ENCODE measurements at regions not wholly inside any gene's neighbourhood (a gene's known extent, or its start where the extent isn't known, plus 50 kb on each side); places are given as distances from the start of the nearest gene placed in this dataset.
"Not testable (repeated sequence)": the region's sequence is repeated elsewhere in the genome, so short reads cannot be mapped to it uniquely, and the experiment has no call there.

DNA sequence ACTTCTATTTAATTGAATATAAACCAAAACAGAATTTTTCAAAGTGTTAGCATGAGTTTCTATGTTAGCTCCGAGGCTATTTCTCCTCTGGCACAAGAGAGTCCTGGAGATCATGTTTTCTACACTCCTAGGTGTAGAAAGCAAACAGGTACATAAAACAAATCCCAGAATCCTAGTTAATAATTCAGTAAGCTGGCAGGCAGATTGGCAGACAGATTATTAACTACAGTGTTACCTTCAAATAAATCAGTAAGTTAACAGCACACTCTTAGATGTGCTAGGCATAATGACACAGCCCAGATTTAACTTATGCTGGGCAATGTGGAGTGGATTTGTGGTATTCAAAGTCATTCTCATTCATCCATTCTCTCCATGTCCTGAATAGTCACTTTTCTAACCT, 282.8 kb upstream of the RPS23 start:
- Mint-ChIP-seq H3K36me3 (ENCODE audit: insufficient read depth) (no peaks in the 10 kb centered on the region), H3K9me3 (peaks cover 10% of the 10 kb centered on the region), H3K4me1 (no peaks in the 10 kb centered on the region), H3K4me3 (no peak overlapping the region), H3K27ac (ENCODE audit: low read depth) (no peak overlapping the region), H3K27me3 (no peaks in the 10 kb centered on the region)
- ATAC-seq (replicated peaks; ENCODE audit: extremely low read depth, poor library complexity, severe bottlenecking) (no peak), DNase-seq (ENCODE audit: low spot score in 2 of 2) (no peak)

DNA sequence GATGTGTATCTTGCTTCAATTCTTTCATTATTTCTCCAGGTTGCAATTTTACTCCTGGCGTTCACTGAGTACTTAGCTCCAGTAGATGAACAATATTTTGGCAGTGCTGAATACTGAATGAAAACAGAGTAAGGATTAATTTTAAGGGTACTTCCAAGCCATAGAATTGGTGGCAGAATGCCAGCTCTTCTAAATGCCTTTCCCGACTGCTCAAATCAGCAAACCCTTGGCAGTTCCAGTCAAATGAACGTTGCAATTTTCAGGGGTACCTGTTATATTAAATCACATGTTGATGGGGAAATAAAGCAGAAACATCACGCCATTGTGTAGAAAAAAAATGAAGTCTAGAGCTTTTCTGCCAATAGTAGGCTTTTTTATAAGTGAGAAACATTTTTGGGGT, 282.4 kb upstream of the RPS23 start:
- H3K36me3 Mint-ChIP-seq (ENCODE audit: insufficient read depth), result no peaks in the 10 kb centered on the region
- H3K4me1 Mint-ChIP-seq, result no peaks in the 10 kb centered on the region
- ATAC-seq (replicated peaks; ENCODE audit: extremely low read depth, poor library complexity, severe bottlenecking) (no peak), DNase-seq (ENCODE audit: low spot score in 2 of 2) (no peak)
- H3K27me3 Mint-ChIP-seq, result no peaks in the 10 kb centered on the region
- peaks cover 8% of the 10 kb centered on the region for H3K9me3 Mint-ChIP-seq
- no peak overlapping the region for H3K4me3 Mint-ChIP-seq
- no peak overlapping the region for H3K27ac Mint-ChIP-seq (ENCODE audit: low read depth)

DNA sequence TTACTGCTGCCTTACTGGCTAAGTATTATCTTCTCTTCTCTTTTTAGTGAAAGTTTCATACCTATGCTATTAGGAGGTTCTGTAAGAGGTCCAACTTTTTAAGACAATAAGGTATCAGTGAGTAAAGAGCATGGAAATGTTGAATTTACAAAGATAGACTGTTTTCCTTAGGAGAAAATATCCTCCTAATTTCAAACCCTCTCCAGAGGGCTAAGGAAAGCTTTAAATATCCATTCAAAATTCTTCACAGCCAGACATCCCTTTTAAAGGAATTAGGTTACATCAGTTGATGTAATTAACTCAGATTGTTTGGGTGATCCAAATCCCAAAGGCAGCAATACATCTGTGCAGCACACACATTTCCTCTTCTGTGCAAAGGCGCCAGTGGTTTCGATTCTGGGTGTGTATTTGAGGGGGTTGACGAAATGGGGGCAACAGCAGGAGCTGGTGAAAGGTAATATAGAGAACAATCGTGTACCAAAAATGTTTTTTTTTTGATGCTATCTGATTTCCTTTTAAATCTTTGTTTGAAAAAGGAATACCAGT, 273.8 kb upstream of the RPS23 start:
- no peaks in the 10 kb centered on the region for H3K36me3 Mint-ChIP-seq (ENCODE audit: insufficient read depth)

DNA sequence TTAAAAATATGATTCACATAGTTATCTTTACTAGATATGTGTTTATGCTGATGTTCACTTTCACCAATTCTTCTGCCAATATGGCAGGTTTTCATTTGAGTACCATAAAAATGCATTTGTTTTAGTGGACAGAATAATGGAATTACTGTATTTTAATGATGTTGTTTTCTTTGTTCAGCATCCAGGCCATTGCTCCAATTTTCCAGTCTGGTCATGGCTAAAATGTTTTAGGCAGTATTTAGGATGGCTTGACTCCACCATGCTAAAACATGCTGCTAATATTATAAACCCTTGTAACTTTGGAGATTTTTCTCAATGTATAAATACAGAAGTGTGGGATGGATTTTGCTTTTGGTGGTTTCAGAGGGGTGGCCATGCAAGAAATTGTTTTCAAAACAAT, 273.0 kb upstream of the RPS23 start:
- ATAC-seq (replicated peaks; ENCODE audit: extremely low read depth, poor library complexity, severe bottlenecking) (no peak), DNase-seq (ENCODE audit: low spot score in 2 of 2) (no peak)
- Mint-ChIP-seq H3K9me3 (peaks cover 2% of the 10 kb centered on the region), H3K27me3 (no peaks in the 10 kb centered on the region), H3K36me3 (ENCODE audit: insufficient read depth) (no peaks in the 10 kb centered on the region), H3K4me3 (no peak overlapping the region), H3K27ac (ENCODE audit: low read depth) (no peak overlapping the region), H3K4me1 (no peaks in the 10 kb centered on the region)

More for the DNA sequence above, 273.8 kb upstream of the RPS23 start:
- Mint-ChIP-seq H3K27ac (ENCODE audit: low read depth) (no peak overlapping the region), H3K4me3 (no peak overlapping the region), H3K9me3 (no peaks in the 10 kb centered on the region), H3K4me1 (no peaks in the 10 kb centered on the region), H3K27me3 (no peaks in the 10 kb centered on the region)
- DNase-seq (ENCODE audit: low spot score in 2 of 2) (no peak), ATAC-seq (replicated peaks; ENCODE audit: extremely low read depth, poor library complexity, severe bottlenecking) (no peak)

DNA sequence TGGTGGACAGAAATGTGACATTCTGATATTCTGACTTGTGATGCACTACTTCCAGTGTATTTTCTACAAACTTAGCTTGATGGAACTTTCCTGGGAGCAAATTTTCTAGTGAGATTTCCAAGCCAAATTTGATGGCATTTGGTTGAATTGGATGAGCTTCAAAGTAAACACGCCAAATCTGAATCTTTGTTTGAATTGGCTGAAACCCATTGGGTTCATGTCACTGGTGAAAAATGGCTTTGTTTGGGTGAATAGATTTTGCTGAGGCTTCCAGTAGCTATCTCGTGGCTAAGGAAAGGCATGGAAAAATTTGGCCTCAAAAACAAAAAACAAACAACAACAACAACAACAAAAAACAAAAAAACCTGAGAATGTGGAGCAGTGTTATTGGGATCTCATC, 271.1 kb upstream of the RPS23 start:
- Mint-ChIP-seq H3K4me3 (no peak overlapping the region), H3K36me3 (ENCODE audit: insufficient read depth) (no peaks in the 10 kb centered on the region), H3K27me3 (no peaks in the 10 kb centered on the region), H3K9me3 (peaks cover 5% of the 10 kb centered on the region), H3K4me1 (no peaks in the 10 kb centered on the region), H3K27ac (ENCODE audit: low read depth) (no peak overlapping the region)
- ATAC-seq (replicated peaks; ENCODE audit: extremely low read depth, poor library complexity, severe bottlenecking) (no peak), DNase-seq (ENCODE audit: low spot score in 2 of 2) (no peak)

DNA sequence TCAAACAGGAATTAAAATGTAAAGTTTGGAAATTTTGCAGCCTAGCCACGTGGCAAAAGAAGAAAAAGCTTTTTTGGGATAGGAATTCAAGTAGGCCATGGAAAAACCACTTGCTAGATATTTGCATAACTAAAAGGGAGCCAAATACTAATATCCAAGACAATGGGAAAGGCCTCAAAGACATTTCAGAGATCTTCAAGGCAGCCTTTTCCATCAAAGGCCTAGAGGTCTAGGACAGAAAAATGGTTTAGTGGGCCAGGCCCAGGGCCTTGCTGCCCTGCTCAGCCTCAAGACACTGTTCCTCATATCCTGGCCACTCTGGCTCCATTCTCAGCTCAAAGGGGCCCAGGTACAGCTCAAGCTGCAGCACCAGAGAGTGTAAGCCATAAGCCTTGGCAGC, 265.9 kb upstream of the RPS23 start:
- no peaks in the 10 kb centered on the region for H3K27me3 Mint-ChIP-seq
- no peaks in the 10 kb centered on the region for H3K4me1 Mint-ChIP-seq
- peaks cover 11% of the 10 kb centered on the region for H3K9me3 Mint-ChIP-seq
- no peak overlapping the region for H3K27ac Mint-ChIP-seq (ENCODE audit: low read depth)
- ATAC-seq (replicated peaks; ENCODE audit: extremely low read depth, poor library complexity, severe bottlenecking) (no peak), DNase-seq (ENCODE audit: low spot score in 2 of 2) (no peak)
- no peak overlapping the region for H3K4me3 Mint-ChIP-seq
- H3K36me3 Mint-ChIP-seq (ENCODE audit: insufficient read depth), result no peaks in the 10 kb centered on the region

DNA sequence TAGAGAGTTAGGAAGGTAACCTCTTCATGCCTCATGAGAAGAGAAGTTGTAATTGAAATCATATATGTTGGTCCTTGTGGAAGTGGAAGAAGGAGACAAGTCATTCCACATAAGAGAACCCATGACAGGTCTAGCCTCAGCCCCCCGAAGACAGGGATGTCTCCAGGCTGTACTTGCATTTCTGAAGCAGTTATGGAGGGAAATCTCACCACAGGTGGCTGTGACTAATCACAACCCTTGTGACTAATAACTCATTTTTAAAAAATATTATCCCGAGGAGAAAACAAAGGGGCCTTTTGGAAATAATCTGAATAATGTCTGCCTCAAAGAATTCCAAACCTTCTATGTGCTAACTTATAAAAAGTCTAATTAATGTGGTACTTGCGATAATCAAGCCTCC, 262.1 kb upstream of the RPS23 start:
- Mint-ChIP-seq H3K36me3 (ENCODE audit: insufficient read depth) (no peaks in the 10 kb centered on the region), H3K4me3 (no peak overlapping the region), H3K9me3 (peaks cover 6% of the 10 kb centered on the region), H3K4me1 (no peaks in the 10 kb centered on the region), H3K27ac (ENCODE audit: low read depth) (no peak overlapping the region), H3K27me3 (no peaks in the 10 kb centered on the region)
- DNase-seq (ENCODE audit: low spot score in 2 of 2), result no peak
- no peak for ATAC-seq (replicated peaks; ENCODE audit: extremely low read depth, poor library complexity, severe bottlenecking)

DNA sequence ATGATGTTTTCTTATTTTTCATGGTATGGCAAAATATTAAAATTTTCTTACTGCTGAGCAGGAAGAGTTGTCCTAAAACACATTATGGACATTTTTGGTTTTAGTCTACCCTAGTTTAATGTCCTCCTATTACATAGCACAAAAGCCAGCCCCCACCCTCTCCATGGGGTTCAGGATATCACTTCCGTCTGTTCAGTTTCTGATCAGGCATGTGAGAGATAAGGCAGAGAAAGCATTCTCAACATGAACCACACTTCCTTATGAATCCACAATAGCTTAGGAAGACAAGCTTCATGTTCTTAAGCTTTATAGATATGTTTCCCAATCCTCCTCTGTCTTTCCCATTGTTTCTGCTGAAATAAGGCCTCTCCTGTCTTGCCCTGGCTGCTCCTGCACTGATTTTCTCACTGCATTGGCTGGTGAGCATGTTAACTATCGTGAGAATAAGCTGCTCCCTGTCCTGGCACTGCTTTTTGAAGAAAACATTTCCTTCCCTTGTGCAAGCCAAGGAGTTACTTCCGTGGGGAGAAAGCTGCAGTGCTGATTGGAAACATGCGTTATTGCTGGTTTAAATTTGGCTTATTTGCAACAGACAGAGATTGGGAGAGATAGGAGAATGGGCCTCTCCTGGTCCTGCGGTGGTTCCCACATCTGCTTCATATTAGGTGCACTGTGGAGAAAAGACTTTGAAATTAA, 260.3 kb upstream of the RPS23 start:
- no peak overlapping the region for H3K27ac Mint-ChIP-seq (ENCODE audit: low read depth)
- no peak overlapping the region for H3K4me3 Mint-ChIP-seq
- H3K9me3 Mint-ChIP-seq, result peaks cover 4% of the 10 kb centered on the region
- no peaks in the 10 kb centered on the region for H3K4me1 Mint-ChIP-seq
- ATAC-seq (replicated peaks; ENCODE audit: extremely low read depth, poor library complexity, severe bottlenecking), result no peak
- no peaks in the 10 kb centered on the region for H3K36me3 Mint-ChIP-seq (ENCODE audit: insufficient read depth)
- no peak for DNase-seq (ENCODE audit: low spot score in 2 of 2)
- no peaks in the 10 kb centered on the region for H3K27me3 Mint-ChIP-seq

DNA sequence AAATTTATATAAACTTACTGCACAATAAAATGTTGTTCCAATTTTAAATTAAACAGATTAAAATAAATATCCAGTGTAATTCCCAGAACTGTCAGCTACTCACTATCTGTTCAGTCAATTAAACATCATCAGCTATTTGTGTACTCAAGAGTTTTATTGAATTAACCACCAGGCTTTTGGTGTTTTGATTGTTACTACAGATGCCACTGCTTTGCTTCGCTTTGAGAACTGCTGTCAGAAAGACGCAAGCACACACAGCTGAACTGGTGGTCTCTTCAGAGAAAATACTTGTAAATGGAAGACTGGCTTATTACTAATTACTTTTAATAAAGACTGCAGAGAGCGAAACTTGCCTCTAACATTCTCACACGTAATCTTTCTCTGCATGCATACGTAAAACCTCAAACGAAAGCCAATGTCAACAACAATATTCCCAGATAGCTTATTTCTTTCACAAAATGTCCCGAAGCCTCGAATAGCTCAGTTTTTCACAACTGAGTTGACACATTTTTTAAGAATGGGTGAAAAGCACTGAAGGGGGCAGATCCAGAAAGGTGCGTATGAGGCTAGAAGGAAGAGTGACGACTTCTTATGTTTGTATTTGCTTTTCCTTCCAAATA, 259.6 kb upstream of the RPS23 start:
- DNase-seq (ENCODE audit: low spot score in 2 of 2) (no peak), ATAC-seq (replicated peaks; ENCODE audit: extremely low read depth, poor library complexity, severe bottlenecking) (no peak)
- no peak overlapping the region for H3K4me3 Mint-ChIP-seq
- no peaks in the 10 kb centered on the region for H3K36me3 Mint-ChIP-seq (ENCODE audit: insufficient read depth)
- no peak overlapping the region for H3K27ac Mint-ChIP-seq (ENCODE audit: low read depth)
- H3K4me1 Mint-ChIP-seq, result no peaks in the 10 kb centered on the region
- no peaks in the 10 kb centered on the region for H3K27me3 Mint-ChIP-seq
- H3K9me3 Mint-ChIP-seq, result no peaks in the 10 kb centered on the region

DNA sequence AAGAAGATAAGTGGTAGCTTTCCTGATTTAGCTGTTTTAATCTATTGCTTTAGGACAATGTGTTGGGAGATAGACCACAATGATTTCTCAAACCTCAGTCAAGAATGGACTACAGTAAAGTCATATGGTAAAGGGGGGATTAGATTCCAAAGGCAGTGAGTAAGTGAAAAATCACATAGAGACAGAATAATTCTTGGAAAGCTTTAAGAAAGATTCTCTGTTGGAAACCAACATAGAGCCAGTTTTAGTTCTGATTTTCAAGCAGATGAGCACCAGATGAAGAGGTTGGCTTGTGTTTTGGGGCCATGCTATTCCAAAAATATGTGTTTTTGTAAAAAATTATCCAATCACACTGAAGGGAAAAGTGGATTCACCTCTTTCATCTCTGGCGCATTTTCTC, 256.8 kb upstream of the RPS23 start:
- no peak for ATAC-seq (replicated peaks; ENCODE audit: extremely low read depth, poor library complexity, severe bottlenecking)
- no peak for DNase-seq (ENCODE audit: low spot score in 2 of 2)
- no peak overlapping the region for H3K4me3 Mint-ChIP-seq
- H3K4me1 Mint-ChIP-seq, result no peaks in the 10 kb centered on the region
- H3K27me3 Mint-ChIP-seq, result no peaks in the 10 kb centered on the region
- peaks cover 5% of the 10 kb centered on the region for H3K9me3 Mint-ChIP-seq
- H3K27ac Mint-ChIP-seq (ENCODE audit: low read depth), result no peak overlapping the region
- no peaks in the 10 kb centered on the region for H3K36me3 Mint-ChIP-seq (ENCODE audit: insufficient read depth)

DNA sequence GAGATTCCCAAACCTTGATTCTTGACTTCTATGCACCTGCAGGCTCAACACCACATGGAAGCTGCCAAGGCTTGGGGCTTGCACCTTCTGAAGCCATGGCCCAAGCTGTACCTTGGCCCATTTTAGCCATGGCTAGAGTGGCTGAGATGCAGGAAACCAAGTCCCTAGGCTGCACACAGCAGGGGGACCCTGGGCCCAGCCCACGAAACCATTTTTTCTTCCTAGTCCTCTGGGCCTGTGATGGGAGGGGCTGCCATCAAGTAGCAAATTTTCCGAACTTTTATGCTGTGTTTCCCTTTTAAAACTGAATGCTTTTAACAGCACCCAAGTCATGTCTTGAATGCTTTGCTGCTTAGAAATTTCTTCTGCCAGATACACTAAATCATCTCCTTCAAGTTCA, 253.9 kb upstream of the RPS23 start:
- not testable (repeated sequence) for H3K27me3 Mint-ChIP-seq; H3K36me3 Mint-ChIP-seq (ENCODE audit: insufficient read depth); ATAC-seq (replicated peaks; ENCODE audit: extremely low read depth, poor library complexity, severe bottlenecking); DNase-seq (ENCODE audit: low spot score in 2 of 2); H3K27ac Mint-ChIP-seq (ENCODE audit: low read depth); H3K9me3 Mint-ChIP-seq; H3K4me1 Mint-ChIP-seq; H3K4me3 Mint-ChIP-seq

DNA sequence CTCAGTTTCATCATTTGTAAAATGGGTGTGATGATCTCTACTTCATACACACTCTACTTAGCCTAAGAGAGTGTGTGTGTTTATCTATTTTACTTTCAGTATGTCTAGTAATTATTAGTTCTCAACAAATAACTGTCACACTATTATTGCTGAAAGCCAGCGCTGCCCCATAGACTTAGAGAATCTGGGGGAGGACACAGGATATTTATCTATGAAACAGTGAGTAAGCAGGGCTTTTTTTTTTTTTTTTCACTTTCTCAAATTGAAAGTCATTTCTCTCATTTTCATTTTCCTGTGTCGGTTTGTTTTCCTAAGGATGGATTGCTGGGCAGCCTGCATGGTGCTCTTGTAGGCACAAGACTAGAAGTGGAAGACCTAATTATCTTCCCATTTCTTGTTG, 248.4 kb upstream of the RPS23 start:
- no peak overlapping the region for H3K27ac Mint-ChIP-seq (ENCODE audit: low read depth)
- H3K27me3 Mint-ChIP-seq, result no peaks in the 10 kb centered on the region
- no peak for DNase-seq (ENCODE audit: low spot score in 2 of 2)
- peaks cover 5% of the 10 kb centered on the region for H3K9me3 Mint-ChIP-seq
- H3K36me3 Mint-ChIP-seq (ENCODE audit: insufficient read depth), result no peaks in the 10 kb centered on the region
- no peak overlapping the region for H3K4me3 Mint-ChIP-seq
- no peak for ATAC-seq (replicated peaks; ENCODE audit: extremely low read depth, poor library complexity, severe bottlenecking)
- no peaks in the 10 kb centered on the region for H3K4me1 Mint-ChIP-seq

DNA sequence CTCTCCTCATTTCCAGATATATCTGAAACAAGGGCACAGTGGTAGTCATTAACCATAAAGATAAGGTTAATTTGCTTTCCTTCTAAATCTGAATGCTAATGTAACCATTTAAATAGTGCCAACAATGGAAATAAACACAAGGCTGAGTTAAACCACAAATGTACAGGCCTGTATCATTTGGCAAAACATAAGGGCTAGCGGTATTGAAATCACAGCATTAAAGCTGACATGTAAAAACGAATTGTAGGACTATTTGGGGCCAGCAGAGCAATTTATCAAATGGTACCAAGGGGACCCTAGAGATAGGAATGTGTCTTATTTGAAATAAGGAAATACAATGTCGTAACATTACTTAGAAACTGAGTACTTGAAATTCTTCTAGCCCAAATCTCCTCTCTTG, 247.5 kb upstream of the RPS23 start:
- H3K4me3 Mint-ChIP-seq, result no peak overlapping the region

More for the DNA sequence above, 247.5 kb upstream of the RPS23 start:
- Mint-ChIP-seq H3K36me3 (ENCODE audit: insufficient read depth) (no peaks in the 10 kb centered on the region), H3K27ac (ENCODE audit: low read depth) (no peak overlapping the region), H3K4me1 (no peaks in the 10 kb centered on the region), H3K9me3 (peaks cover 5% of the 10 kb centered on the region), H3K27me3 (no peaks in the 10 kb centered on the region)
- no peak for ATAC-seq (replicated peaks; ENCODE audit: extremely low read depth, poor library complexity, severe bottlenecking)
- no peak for DNase-seq (ENCODE audit: low spot score in 2 of 2)

Measured in central memory CD8-positive, alpha-beta T cell (primary cell).